Liver (tissue), 8 donors: ENCODE measurements at regions not wholly inside any gene's neighbourhood (a gene's known extent, or its start where the extent isn't known, plus 50 kb on each side); places are given as distances from the start of the nearest gene placed in this dataset.

Source experiments
- DNase-seq: peaks from one replicate; pipeline ENCODE4 v3.0.0-alpha.2; 2017; ENCODE audit warnings: low spot score
- H3K27ac ChIP-seq, 2 donors: one replicate each; pipeline ENCODE4 v1.7.0; 2013; ENCODE audit warnings: inconsistent platforms in 2 of 2, low read length in 2 of 2, control low read depth in 1 of 2, low read depth in 1 of 2, mild to moderate bottlenecking in 1 of 2
- H3K27me3 ChIP-seq, 4 donors: one replicate each; pipeline versions ENCODE4 v1.6.1 to v1.7.0; 2013; ENCODE audit warnings: low read length in 3 of 4, inconsistent platforms in 1 of 4, mild to moderate bottlenecking in 1 of 4, moderate library complexity in 1 of 4; ENCODE audit not compliant: control insufficient read depth in 4 of 4, insufficient read depth in 4 of 4
- H3K36me3 ChIP-seq, 4 donors: one replicate each; pipeline versions ENCODE4 v1.6.1 to v1.7.0; 2013; ENCODE audit warnings: low read length in 3 of 4, mild to moderate bottlenecking in 3 of 4, low read depth in 1 of 4, moderate library complexity in 1 of 4; ENCODE audit not compliant: control insufficient read depth in 4 of 4, insufficient read depth in 3 of 4
- H3K4me1 ChIP-seq, 4 donors: one replicate each; pipeline versions ENCODE4 v1.6.1 to v1.7.0; 2013; ENCODE audit warnings: low read length in 3 of 4, mild to moderate bottlenecking in 3 of 4, moderate library complexity in 1 of 4; ENCODE audit not compliant: control insufficient read depth in 4 of 4, insufficient read depth in 4 of 4
- H3K4me3 ChIP-seq, 3 donors: one replicate each; pipeline versions ENCODE4 v1.6.1 to v1.7.0; 2013; ENCODE audit warnings: low read length in 3 of 3, control low read depth in 1 of 3, low read depth in 1 of 3, mild to moderate bottlenecking in 1 of 3
- H3K9ac ChIP-seq, 2 donors: one replicate each; pipeline ENCODE4 v1.7.0; 2013; ENCODE audit warnings: low read length in 2 of 2, mild to moderate bottlenecking in 2 of 2, moderate library complexity in 2 of 2, control low read depth in 1 of 2, low read depth in 1 of 2
- H3K9me3 ChIP-seq, 4 donors: one replicate each; pipeline versions ENCODE4 v1.6.1 to v1.7.0; 2013; ENCODE audit warnings: low read length in 3 of 4; ENCODE audit not compliant: control insufficient read depth in 4 of 4
- ATF3 ChIP-seq: IDR thresholded peaks from 2 replicates; pipeline ENCODE4 v1.6.1; 2016; ENCODE audit warnings: antibody characterized with exemption
- EGR1 ChIP-seq, 2 donors: IDR thresholded peaks; 2 replicates each; pipeline ENCODE4 v1.6.1; 2016 to 2018; ENCODE audit warnings: antibody characterized with exemption in 2 of 2, low read depth in 2 of 2
- FOXA1 ChIP-seq: IDR thresholded peaks from 2 replicates; pipeline ENCODE4 v1.6.1; 2016; ENCODE audit warnings: antibody characterized with exemption
- FOXA2 ChIP-seq: IDR thresholded peaks from 2 replicates; pipeline ENCODE4 v1.6.1; 2016; ENCODE audit warnings: antibody characterized with exemption
- HNF4A ChIP-seq, 2 donors: conservative IDR thresholded peaks; 2 replicates each; pipeline ENCODE4 v1.6.1; 2016; ENCODE audit warnings: antibody characterized with exemption in 2 of 2, mild to moderate bottlenecking in 2 of 2
- HNF4G ChIP-seq: IDR thresholded peaks from 2 replicates; pipeline ENCODE4 v1.6.1; 2016; ENCODE audit warnings: antibody characterized with exemption
- JUND ChIP-seq, 2 donors: IDR thresholded peaks; 2 replicates each; pipeline ENCODE4 v1.6.1; 2016; ENCODE audit warnings: antibody characterized with exemption in 2 of 2
- RAD21 ChIP-seq, 2 donors: IDR thresholded peaks; 2 replicates each; pipeline ENCODE4 v1.6.1; 2016; ENCODE audit warnings: antibody characterized with exemption in 2 of 2, mild to moderate bottlenecking in 2 of 2
- REST ChIP-seq: IDR thresholded peaks from 2 replicates; pipeline ENCODE4 v1.6.1; 2016; ENCODE audit warnings: antibody characterized with exemption, mild to moderate bottlenecking
- RXRA ChIP-seq, 2 donors: IDR thresholded peaks; 2 replicates each; pipeline ENCODE4 v1.6.1; 2017 to 2018; ENCODE audit warnings: antibody characterized with exemption in 2 of 2, mild to moderate bottlenecking in 1 of 2
- SP1 ChIP-seq: IDR thresholded peaks from 2 replicates; pipeline ENCODE4 v1.6.1; 2018; ENCODE audit warnings: antibody characterized with exemption, mild to moderate bottlenecking
- TAF1 ChIP-seq: conservative IDR thresholded peaks from 2 replicates; pipeline ENCODE4 v1.6.1; 2016; ENCODE audit warnings: antibody characterized with exemption, mild to moderate bottlenecking
- YY1 ChIP-seq: IDR thresholded peaks from 2 replicates; pipeline ENCODE4 v1.6.1; 2016; ENCODE audit warnings: antibody characterized with exemption, mild to moderate bottlenecking
- WGBS: extraction: QIAGEN DNeasy Blood & Tissue Kit; methylation state at CpG from one replicate; pipeline ENCODE4 v1.1.7; 2013; 5-methylcytosine and 5-hydroxymethylcytosine counted together
- TF ChIP-seq, protein P1 (sequence below): fragments of 150-350 bp; IDR thresholded peaks from 2 replicates; pipeline ENCODE4 v1.5.1; 2017; ENCODE audit warnings: improper control_type of control experiment, low read depth, low read length; ENCODE audit not compliant: missing input control
- TF ChIP-seq, protein P2 (sequence below): IDR thresholded peaks from 2 replicates; pipeline ENCODE4 v1.6.1; 2016; ENCODE audit warnings: antibody characterized with exemption
- donor health status: healthy.
- donor health status: healthy.
- donor health status: healthy.
- donor health status: healthy.
- donor health status: healthy.

DNA sequence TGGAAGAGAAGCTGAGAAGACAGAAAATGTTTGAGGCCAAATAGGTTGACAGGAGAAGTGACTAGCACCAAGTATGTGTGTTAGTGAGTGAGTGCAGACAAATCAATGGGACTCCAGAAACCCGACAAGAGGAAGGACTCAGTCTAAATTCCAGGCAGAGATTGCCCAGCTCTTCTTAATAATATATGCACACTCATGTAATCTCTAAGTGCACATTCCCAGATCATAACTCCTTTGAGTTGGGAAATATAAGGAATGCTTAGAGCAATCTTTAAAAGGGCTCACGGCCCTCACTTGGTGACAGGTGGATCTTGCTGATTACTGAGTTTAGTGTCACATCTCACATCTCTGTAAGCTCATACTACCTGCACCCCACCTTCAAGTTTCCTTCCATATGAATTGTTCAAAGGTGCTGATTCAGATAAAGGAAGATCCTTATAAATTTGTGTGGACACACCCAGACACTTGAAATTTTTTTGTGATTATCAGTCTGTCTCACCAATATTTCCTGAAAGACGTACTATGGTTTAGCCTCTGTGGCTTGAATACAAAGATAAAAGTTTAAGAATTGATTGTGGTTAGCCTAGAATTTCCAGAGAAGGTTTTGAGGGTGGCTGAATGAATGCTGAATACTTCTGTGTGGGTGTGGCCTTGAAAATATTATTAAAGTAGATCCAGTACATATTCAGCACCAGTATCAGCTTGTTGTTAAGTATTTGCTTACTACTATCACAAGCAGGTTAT lies 205.1 kb upstream of the UGT8 start:
- Histone ChIP-seq H3K27me3 (no peaks in the 10 kb centered on the region), H3K4me1 (no peaks in the 10 kb centered on the region), H3K36me3 (no peaks in the 10 kb centered on the region), H3K9ac (no peak overlapping the region), H3K27ac (no peak overlapping the region), H3K4me3 (no peak overlapping the region), H3K9me3 (no peaks in the 10 kb centered on the region)
- WGBS: 62% methylated on average over 3 of the region's 3 CpGs
- DNase-seq: no peak
- TF ChIP-seq, protein P1, sequence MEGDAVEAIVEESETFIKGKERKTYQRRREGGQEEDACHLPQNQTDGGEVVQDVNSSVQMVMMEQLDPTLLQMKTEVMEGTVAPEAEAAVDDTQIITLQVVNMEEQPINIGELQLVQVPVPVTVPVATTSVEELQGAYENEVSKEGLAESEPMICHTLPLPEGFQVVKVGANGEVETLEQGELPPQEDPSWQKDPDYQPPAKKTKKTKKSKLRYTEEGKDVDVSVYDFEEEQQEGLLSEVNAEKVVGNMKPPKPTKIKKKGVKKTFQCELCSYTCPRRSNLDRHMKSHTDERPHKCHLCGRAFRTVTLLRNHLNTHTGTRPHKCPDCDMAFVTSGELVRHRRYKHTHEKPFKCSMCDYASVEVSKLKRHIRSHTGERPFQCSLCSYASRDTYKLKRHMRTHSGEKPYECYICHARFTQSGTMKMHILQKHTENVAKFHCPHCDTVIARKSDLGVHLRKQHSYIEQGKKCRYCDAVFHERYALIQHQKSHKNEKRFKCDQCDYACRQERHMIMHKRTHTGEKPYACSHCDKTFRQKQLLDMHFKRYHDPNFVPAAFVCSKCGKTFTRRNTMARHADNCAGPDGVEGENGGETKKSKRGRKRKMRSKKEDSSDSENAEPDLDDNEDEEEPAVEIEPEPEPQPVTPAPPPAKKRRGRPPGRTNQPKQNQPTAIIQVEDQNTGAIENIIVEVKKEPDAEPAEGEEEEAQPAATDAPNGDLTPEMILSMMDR: no peak
- TF ChIP-seq FOXA1: no peak

- Histone ChIP-seq H3K9me3 (no peaks in the 10 kb centered on the region), H3K4me1 (no peaks in the 10 kb centered on the region), H3K36me3 (no peaks in the 10 kb centered on the region), H3K4me3 (no peak overlapping the region), H3K27ac (no peak overlapping the region), H3K27me3 (no peaks in the 10 kb centered on the region), H3K9ac (no peak overlapping the region)
- 74% methylated on average over 2 of the region's 2 CpGs for WGBS
- DNase-seq: no peak
- TF ChIP-seq HNF4A (conservative IDR thresholded peaks at IDR 0.05): no peak
- TF ChIP-seq YY1: no peak
- TF ChIP-seq SP1: no peak
- TF ChIP-seq TAF1: no peak
- TF ChIP-seq REST: no peak
- no peak for TF ChIP-seq FOXA2
- TF ChIP-seq RAD21 (IDR thresholded peaks at IDR 0.05): no peak
- no peak for TF ChIP-seq EGR1 (IDR thresholded peaks at IDR 0.05; ENCODE audit: low read depth in 2 of 2)
- TF ChIP-seq RXRA (IDR thresholded peaks at IDR 0.05): no peak
- TF ChIP-seq ATF3: no peak
Observed at GRCh38 chr4:114396808-114397207, 201.8 kb upstream of the UGT8 start.

GRCh38 chr4:114398410-114398809 lies 200.2 kb upstream of the UGT8 start:
- no peak for DNase-seq
- Histone ChIP-seq H3K9ac (no peak overlapping the region), H3K27me3 (no peaks in the 10 kb centered on the region), H3K4me1 (no peaks in the 10 kb centered on the region), H3K9me3 (no peaks in the 10 kb centered on the region), H3K4me3 (no peak overlapping the region), H3K36me3 (no peaks in the 10 kb centered on the region), H3K27ac (no peak overlapping the region)
- TF ChIP-seq HNF4G (no peak), EGR1 (IDR thresholded peaks at IDR 0.05; ENCODE audit: low read depth in 2 of 2) (no peak), FOXA2 (no peak), TAF1 (no peak), HNF4A (conservative IDR thresholded peaks at IDR 0.05) (no peak), RXRA (IDR thresholded peaks at IDR 0.05) (no peak), SP1 (no peak), FOXA1 (no peak), RAD21 (IDR thresholded peaks at IDR 0.05) (no peak), ATF3 (no peak), JUND (IDR thresholded peaks at IDR 0.05) (no peak), YY1 (no peak)
- TF ChIP-seq, protein P2, sequence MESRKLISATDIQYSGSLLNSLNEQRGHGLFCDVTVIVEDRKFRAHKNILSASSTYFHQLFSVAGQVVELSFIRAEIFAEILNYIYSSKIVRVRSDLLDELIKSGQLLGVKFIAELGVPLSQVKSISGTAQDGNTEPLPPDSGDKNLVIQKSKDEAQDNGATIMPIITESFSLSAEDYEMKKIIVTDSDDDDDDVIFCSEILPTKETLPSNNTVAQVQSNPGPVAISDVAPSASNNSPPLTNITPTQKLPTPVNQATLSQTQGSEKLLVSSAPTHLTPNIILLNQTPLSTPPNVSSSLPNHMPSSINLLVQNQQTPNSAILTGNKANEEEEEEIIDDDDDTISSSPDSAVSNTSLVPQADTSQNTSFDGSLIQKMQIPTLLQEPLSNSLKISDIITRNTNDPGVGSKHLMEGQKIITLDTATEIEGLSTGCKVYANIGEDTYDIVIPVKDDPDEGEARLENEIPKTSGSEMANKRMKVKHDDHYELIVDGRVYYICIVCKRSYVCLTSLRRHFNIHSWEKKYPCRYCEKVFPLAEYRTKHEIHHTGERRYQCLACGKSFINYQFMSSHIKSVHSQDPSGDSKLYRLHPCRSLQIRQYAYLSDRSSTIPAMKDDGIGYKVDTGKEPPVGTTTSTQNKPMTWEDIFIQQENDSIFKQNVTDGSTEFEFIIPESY: no peak
- TF ChIP-seq, protein P1: no peak
